Activated T-cell treated with anti-CD3 and anti-CD28 coated beads for 1 hour (primary cell): ENCODE measurements at regions not wholly inside any gene's neighbourhood (a gene's known extent, or its start where the extent isn't known, plus 50 kb on each side); places are given as distances from the start of the nearest gene placed in this dataset.
"Not testable (repeated sequence)": the region's sequence is repeated elsewhere in the genome, so short reads cannot be mapped to it uniquely, and the experiment has no call there.

ENCODE experiments used
- DNase-seq: peaks from one replicate; pipeline ENCODE4 v3.0.0-alpha.2; 2020; ENCODE audit warnings: low read depth

DNA sequence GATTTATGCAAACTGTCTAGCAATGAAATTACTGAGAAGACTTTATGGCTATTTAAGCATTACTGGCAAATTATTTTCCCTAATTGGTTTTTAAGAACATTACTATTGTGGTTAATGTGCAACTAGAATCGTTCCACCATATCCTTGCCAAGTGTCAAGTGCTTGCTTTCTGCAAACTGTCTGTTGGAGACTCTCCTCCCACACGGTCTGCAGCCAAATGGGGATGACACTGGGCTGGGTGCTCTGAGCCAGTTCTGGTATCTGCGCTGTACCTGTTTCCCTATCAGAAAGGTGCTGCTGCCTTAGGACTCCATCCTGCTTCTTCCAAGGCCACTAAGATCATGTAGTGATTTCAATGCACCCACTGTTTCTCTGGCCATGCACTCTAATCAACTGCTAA, 110.4 kb downstream of the RAMP3 start:
- DNase-seq = no peak

DNA sequence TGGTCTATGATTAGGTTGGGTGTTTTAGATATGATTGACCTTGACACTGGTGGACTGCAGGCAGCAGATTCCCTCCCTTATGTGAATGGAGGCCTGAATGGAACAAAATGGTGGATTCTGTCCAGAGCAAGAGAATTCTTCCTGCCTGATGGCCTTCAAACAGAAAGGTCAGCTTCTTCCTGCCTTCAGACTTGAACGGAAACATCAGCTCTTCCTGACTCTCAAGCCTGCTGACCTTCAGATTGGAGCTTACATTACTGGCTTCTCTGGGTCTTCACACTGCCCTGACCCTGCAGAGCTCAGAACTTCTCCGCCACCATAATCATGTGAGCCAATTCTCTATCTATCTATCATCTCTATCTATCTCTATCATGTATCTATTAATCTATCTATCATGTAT, 111.6 kb downstream of the RAMP3 start:
- no peak for DNase-seq

GRCh38 chr7:45278763-45279398, 121.3 kb downstream of the RAMP3 start:
- DNase-seq = no peak

- DNase-seq = not testable (repeated sequence)
Observed at GRCh38 chr7:45289611-45290010, 132.0 kb downstream of the RAMP3 start.

DNA sequence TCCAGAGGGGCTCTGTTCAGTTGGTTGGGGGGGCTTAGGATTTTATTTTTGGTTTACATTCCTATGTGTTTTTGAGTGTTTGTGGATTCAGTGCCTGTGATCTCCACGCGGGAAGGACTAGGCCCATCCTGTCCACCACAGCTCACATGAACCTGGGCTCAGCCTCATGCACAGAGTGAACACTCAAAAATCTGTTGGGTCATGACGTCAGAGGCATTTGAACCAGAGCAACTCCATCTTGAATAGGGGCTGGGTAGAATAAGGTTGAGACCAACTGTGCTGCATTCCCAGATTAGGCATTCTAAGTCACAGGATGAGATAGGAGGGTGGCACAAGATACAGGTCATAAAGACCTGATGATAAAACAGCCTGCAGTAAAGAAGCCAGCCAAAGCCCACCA, 133.3 kb downstream of the RAMP3 start:
- DNase-seq = no peak

- DNase-seq = no peak
Observed at GRCh38 chr7:45292481-45292880, 134.9 kb downstream of the RAMP3 start.

DNA sequence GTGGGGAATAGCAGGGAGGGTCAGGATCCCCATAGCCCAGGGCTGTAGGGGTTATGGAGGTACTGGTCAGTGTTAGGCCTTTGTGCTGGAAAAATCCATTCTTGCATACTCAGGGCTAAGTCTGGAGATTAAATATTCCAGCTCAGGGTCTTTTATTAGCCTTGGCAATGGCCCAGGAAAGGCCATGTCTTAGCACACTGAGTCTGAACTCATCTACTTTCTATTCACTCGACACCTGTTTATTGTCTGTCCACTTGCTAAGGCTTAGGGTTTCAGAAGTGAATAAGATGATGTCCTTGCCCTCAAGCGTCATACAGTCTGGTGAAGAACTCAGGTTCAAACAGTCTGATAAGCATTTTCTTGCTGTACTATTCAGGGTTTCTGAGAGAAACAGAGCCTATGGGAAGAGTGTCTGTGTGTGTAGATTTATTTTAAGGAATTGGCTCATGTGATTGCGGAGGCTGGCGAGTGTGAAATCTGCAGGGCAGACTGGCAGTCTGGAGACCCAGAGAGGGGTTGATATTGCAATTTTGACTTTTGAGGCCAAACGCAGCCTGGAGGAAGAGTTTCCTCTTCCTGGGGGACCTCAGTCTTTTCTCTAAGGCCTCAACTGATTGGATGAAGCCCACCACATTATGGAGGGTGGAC, 135.8 kb downstream of the RAMP3 start:
- no peak for DNase-seq

DNA sequence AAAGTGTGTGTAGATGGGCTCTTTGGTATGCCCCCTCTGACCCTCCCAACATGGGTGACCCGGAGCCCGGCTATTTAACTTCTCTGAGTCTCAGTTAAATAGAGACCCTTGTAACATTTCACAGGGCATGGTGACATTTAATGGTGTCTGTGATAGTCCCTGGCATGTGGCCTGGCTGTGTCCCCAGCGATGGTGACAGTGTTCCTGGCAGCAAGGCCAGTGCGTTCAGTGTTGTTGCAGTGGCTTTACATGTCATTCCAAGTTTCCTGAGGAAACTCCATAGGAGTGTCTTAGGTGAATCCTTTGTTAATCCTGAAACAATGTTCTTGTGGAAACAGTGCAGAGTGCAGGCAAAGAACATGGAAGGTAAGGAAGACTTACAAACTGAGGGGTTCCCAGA, 137.0 kb downstream of the RAMP3 start:
- DNase-seq = no peak

DNA sequence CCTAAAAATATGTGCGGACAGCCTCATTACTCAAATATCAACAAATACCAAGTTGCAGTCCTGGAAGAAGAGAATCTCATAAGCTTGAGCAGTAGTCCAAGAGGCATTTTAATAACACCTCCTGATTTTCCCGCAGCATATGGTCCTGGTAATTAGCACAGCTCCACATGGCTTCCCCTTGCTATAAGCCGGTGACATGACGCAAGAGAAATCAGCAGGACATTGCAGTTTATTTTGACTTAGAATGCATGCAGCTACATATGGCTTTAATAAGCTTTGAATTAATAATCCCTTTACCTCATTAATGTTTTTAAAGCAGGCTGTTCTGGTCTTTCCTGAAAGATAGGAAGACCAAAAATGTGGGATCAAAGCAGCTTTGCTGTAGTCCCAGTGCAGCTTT, 137.6 kb downstream of the RAMP3 start:
- DNase-seq = no peak

- no peak for DNase-seq
Observed at GRCh38 chr7:45296748-45297147, 139.2 kb downstream of the RAMP3 start.

GRCh38 chr7:45306752-45307305, 149.2 kb downstream of the RAMP3 start:
- DNase-seq = no peak

DNA sequence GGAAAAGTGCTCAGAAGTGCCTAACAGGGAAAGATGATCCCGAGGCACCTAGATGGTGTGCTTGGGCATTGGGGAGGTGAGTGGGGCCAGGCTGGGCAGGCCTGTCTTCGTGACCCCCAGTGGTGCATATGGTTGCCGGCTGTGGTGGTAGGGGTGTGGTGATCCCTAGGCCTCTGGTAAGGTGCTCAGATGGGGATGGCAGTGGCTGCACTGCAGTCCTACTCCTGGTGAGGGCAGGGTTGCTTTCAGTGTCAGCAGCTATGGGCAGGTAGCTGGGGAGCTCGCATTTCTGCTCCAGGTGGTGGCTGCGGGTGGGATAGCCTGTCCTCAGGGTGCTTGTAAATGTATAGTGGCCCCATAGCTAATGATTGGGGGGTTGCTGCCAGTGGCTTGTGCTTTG, 154.0 kb downstream of the RAMP3 start:
- DNase-seq = no peak

DNA sequence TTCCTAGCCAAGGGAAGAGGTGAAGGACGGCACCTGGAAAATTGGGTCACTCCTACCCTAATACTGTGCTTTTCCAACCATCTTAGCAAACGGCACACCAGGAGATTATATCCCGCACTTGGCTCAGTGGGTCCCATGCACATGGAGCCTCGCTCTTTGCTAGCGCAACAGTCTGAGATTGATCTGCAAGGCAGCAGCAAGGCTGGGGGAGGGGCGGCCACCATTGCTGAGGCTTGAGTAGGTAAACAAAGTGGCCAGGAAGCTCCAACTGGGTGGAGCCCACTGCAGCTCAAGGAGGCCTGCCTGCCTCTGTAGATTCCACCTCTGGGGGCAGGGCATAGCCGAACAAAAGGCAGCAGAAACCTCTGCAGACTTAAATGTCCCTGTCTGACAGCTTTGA, 157.9 kb downstream of the RAMP3 start:
- not testable (repeated sequence) for DNase-seq

DNA sequence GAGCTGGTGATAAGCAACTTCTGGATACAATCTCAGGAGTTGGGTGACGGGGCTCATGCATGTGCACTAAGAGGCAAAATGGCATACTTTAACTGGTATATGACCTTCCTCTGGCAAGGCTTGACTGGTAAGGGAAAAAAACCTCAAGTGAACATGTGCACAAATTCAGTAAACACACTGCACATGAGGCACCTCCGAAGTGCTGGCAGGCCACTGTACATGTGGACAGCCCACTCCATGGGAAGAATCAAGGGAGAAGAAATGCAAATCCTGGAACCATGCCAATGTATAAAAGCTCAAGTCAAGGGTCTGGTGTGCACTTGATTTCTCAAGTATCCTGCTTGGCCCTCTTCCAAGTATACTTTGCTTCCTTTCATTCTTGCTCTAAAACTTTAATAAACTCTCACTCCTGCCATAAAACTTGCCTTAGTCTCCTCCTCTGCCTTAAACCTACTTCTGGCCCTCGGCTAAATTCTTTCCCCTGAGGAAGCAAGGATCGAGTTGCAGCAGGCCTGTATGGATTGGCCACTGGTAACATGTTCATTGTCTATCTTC, 167.2 kb downstream of the RAMP3 start:
- no peak for DNase-seq

DNA sequence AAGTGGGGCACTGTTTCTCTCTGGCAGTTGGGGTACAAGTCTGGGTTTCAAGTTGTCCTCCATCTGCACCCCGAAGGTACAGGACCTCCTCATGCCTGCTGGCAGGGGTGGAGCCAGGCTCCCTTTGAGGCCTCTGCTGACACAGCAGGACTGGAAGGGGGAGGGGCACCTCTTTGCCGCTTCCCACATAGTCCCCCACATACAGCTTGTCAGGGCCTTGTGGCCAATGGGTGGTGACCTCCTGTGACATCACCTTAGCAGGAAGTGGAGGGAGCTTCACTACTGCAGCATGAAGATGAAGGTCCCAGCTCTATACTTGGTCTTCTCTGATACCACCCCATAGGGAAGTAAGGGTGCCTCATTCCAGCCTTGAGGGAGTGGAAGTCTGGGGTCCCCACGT, 167.8 kb downstream of the RAMP3 start:
- no peak for DNase-seq

DNA sequence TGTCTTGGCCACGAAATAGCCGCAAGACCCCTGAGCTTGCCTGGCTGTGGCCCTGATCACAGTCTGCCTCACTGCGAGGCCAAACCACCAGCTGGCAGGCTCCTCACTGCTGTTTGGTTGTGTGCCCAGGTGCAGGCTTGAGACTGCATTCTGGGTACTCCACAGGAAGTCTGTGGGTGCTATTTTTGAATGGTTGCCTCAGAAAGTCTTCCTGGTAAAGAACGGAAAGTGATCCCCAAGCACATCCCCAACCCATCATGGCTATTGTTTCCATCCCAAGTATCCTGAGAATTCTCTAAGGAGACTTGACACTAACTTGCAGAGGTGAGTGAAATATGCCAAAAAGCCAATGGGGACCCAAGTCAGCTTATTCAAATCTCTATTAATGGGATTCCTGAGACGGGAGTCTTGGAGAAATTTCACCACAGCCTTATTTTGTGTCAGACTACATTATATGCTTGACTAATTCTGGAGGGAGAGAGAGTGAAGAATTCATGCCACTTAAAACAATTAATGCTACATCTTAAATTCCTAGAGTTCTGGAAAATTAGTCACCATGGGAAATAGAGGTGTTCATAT, 170.9 kb downstream of the RAMP3 start:
- no peak for DNase-seq

- no peak for DNase-seq
Observed at GRCh38 chr7:45331563-45331962, 174.0 kb downstream of the RAMP3 start.

DNA sequence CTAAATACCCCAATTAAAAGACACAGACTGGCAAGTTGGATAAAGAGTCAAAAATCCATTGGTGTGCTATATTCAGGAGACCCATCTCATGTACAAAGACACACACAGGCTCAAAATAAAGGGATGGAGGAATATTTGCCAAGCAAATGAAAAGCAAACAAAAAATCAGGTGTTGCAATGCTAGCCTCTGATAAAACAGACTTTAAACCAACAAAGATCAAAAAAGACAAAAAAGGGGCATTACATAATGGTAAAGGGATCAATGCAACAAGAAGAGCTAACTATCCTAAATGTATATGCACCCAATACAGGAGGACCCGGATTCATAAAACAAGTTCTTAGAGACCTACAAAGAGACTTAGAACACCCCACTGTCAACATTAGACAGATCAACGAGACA, 177.4 kb downstream of the RAMP3 start:
- DNase-seq = not testable (repeated sequence)

- DNase-seq = no peak
Observed at GRCh38 chr7:45342236-45342635, 184.6 kb downstream of the RAMP3 start.

DNA sequence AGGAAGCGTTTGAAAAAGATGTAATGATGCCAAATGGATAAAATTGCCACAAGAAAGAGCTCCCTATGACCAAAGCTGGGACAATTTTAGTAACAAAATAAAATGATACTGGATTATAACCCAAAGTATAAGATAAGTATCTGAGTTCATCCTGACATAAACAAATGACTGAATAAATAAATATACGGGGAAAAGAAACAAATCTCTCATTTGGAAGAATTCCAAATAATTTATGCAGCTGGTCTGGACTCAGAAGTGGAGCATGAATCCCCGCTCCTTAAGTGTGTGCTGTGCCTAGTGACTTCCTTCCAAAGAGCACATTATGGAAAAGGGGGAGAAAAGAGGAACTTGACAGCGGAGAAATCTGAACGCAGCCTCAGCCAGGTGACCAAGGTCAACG, 186.2 kb downstream of the RAMP3 start:
- no peak for DNase-seq

DNA sequence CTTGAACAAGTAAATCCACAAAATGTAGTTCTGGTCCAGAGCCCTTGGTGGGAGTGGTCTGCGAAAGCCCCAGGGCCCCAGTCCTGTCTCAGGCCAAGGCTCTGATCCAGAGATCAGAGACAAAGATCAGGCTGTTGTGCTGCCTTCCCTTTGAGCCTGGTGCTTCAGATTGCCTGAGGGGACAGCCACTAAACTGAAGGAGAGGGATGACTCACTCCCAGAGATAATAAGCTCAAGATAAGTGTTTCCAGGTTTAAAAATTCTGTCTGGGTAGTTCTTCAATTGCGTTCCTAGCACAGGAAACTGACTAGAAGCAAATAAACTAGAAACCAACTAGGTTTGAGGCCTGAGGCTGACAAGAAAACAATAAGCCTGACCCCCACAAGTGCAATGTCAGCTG, 190.2 kb downstream of the RAMP3 start:
- DNase-seq = no peak

DNA sequence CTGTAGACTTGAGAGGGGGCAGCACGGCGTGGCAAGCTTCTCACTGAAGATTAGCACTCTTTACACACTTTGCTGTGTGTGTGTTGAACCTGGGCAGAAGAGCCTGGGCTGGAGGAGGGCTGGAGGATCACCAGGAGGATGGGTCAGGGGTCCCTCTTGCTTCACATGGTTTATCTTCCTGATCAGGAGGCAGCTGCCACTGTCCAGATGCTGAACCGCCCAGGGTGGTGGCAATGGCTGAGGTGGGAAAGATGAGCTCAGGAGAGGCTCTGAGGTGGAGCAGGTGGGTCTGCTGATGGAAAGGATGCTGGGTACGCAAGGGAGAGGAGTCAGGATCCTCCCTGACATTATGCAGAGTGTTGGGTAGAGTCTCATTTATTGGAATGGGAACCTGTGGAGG, 191.5 kb downstream of the RAMP3 start:
- no peak for DNase-seq

- DNase-seq = no peak
Observed at GRCh38 chr7:45350896-45351295, 193.3 kb downstream of the RAMP3 start.
